Caco-2 (cell line): ENCODE measurements at regions not wholly inside any gene's neighbourhood (a gene's known extent, or its start where the extent isn't known, plus 50 kb on each side); places are given as distances from the start of the nearest gene placed in this dataset.

Experiments
- BruUV-seq: library from RNA; stranded (reverse); fragments of 400-500 nt; replicated peaks from 2 replicates; lab custom pipeline; 2021; lab: Mats Ljungman, UMichigan
- CTCF ChIA-PET: fragments of 300-600 bp; sonication (Branson Sonifier 250); formaldehyde crosslinking; loops from one replicate; lab custom pipeline; 2022; ENCODE audit warnings: antibody characterized with exemption; lab: Charles Lee
- POLR2A ChIA-PET: fragments of 300-600 bp; sonication (Branson Sonifier 250); formaldehyde crosslinking; loops from one replicate; lab custom pipeline; 2022; ENCODE audit warnings: antibody characterized with exemption; lab: Charles Lee
- DNase-seq, 2 experiments: peaks; one replicate each; pipeline versions ENCODE4 v3.0.0 to v3.0.0-alpha.2; 2020 to 2022
- H3K27me3 ChIP-seq: replicated peaks from 2 replicates; pipeline ENCODE4 v1.6.0; 2011; ENCODE audit warnings: low read length; ENCODE audit not compliant: control insufficient read depth, insufficient read depth
- H3K36me3 ChIP-seq: 2 replicates; pipeline ENCODE4 v1.5.1; 2011; ENCODE audit warnings: low read length; ENCODE audit not compliant: control insufficient read depth, insufficient read depth
- H3K4me1 ChIP-seq: fragments of 250-450 bp; sonication (Bioruptor Pico); 2 replicates; pipeline ENCODE4 v1.5.1; 2020; ENCODE audit warnings: mild to moderate bottlenecking
- H3K4me3 ChIP-seq: 2 replicates; pipeline ENCODE4 v1.5.1; 2011; ENCODE audit warnings: low read depth, mild to moderate bottlenecking, control low read depth, low read length
- H3K9me3 ChIP-seq: fragments of 250-450 bp; sonication (Bioruptor Pico); 2 replicates; pipeline ENCODE4 v1.5.1; 2020; ENCODE audit warnings: mild to moderate bottlenecking, moderate library complexity
- H3K27ac Mint-ChIP-seq: one replicate; pipeline ENCODE4 v1.8.0; 2022; ENCODE audit warnings: mixed read lengths; ENCODE audit not compliant: unreplicated experiment
- H3K27me3 Mint-ChIP-seq: one replicate; pipeline ENCODE4 v1.8.0; 2022; ENCODE audit warnings: mixed read lengths; ENCODE audit not compliant: insufficient read depth, unreplicated experiment
- H3K36me3 Mint-ChIP-seq: one replicate; pipeline ENCODE4 v1.8.0; 2022; ENCODE audit warnings: mild to moderate bottlenecking, mixed read lengths; ENCODE audit not compliant: insufficient read depth, unreplicated experiment
- H3K4me1 Mint-ChIP-seq: one replicate; pipeline ENCODE4 v1.8.0; 2022; ENCODE audit warnings: low read depth, mixed read lengths; ENCODE audit not compliant: unreplicated experiment
- H3K4me3 Mint-ChIP-seq: one replicate; pipeline ENCODE4 v1.8.0; 2022; ENCODE audit warnings: mild to moderate bottlenecking, moderate library complexity, mixed read lengths; ENCODE audit not compliant: unreplicated experiment
- H3K9me3 Mint-ChIP-seq: one replicate; pipeline ENCODE4 v1.8.0; 2022; ENCODE audit warnings: mixed read lengths; ENCODE audit not compliant: unreplicated experiment
- intact Hi-C: fragments of 100-400 bp; cut with micrococcal nuclease; formaldehyde crosslinking; loops from one replicate; pipeline ENCODE4 v1.10.0; 2022; ENCODE audit not compliant: unreplicated experiment
- TF ChIP-seq, protein P1 (sequence below), 2 experiments: fragments of 200-600 bp in 1 of 2; IDR thresholded peaks; 1 replicate in 1 of 2; 2 replicates in 1 of 2; pipeline versions ENCODE4 v1.5.1 to v1.8.0; 2011 to 2022; ENCODE audit warnings: antibody characterized with exemption in 1 of 2, control low read depth in 1 of 2, inconsistent platforms in 1 of 2, low read depth in 1 of 2, low read length in 1 of 2, mild to moderate bottlenecking in 1 of 2, moderate library complexity in 1 of 2; ENCODE audit not compliant: insufficient read depth in 1 of 2, severe bottlenecking in 1 of 2, unreplicated experiment in 1 of 2

DNA sequence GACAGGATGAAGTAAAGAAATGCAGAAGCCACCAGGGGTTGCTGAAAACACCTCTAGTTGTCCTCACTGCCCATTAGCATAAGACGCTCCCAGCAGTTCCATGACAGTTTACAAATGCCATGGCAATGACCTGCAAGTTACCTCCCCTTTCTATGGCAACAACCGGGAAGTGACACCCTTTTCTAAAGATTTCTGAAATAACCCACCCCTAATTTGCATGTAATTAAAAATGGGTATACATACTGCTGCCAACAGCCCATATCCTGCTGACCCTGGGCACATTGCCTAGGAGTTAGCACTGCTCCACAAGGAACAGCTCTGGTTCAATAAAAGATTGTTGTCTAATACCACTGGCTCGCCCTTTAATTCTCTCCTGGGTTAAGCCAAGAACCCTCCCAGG is 178.3 kb upstream of the LRATD1 start:
- Histone ChIP-seq H3K4me1 (no peaks in the 10 kb centered on the region), H3K27me3 (no peaks in the 10 kb centered on the region), H3K36me3 (no peaks in the 10 kb centered on the region), H3K4me3 (no peak overlapping the region), H3K9me3 (peaks cover 11% of the 10 kb centered on the region)
- no peak for DNase-seq
- Mint-ChIP-seq H3K27ac (no peak overlapping the region), H3K9me3 (peaks cover 44% of the 10 kb centered on the region), H3K4me1 (no peaks in the 10 kb centered on the region), H3K36me3 (no peaks in the 10 kb centered on the region), H3K4me3 (no peak overlapping the region), H3K27me3 (no peaks in the 10 kb centered on the region)
- no TSS peak for BruUV-seq
- intact Hi-C loops: no loop called here
- TF ChIP-seq, protein P1, sequence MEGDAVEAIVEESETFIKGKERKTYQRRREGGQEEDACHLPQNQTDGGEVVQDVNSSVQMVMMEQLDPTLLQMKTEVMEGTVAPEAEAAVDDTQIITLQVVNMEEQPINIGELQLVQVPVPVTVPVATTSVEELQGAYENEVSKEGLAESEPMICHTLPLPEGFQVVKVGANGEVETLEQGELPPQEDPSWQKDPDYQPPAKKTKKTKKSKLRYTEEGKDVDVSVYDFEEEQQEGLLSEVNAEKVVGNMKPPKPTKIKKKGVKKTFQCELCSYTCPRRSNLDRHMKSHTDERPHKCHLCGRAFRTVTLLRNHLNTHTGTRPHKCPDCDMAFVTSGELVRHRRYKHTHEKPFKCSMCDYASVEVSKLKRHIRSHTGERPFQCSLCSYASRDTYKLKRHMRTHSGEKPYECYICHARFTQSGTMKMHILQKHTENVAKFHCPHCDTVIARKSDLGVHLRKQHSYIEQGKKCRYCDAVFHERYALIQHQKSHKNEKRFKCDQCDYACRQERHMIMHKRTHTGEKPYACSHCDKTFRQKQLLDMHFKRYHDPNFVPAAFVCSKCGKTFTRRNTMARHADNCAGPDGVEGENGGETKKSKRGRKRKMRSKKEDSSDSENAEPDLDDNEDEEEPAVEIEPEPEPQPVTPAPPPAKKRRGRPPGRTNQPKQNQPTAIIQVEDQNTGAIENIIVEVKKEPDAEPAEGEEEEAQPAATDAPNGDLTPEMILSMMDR (IDR thresholded peaks at IDR 0.05; ENCODE audit: insufficient read depth in 1 of 2, low read depth in 1 of 2, low read length in 1 of 2, severe bottlenecking in 1 of 2, unreplicated experiment in 1 of 2): no peak
- ChIA-PET CTCF (no interaction called here), POLR2A (no interaction called here)

DNA sequence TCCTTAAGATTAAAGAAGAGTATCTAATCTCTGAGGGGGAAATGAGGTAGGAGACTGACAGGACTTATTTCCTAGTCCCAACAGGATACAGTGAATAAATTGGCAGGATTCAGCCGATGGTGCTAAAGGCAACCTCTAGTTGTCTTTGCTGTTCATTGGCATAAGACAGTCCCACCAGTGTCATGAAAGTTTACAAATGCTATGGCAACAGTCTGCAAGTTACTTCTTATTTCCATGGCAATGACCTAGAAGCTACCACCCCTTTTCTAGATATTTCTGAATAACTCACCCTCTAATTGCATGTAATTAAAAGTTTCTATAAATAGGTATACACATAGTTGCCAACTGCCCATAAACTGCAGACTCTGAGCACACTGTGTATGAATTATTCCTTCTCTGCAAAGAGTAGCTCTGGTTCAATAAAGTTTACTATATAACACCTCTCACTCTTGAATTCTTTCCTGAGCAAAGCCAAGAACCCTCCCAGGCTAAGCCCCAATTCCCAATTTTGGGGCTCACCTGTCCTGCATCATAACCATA is 172.7 kb upstream of the LRATD1 start:
- H3K4me3 Mint-ChIP-seq: no peak overlapping the region
- peaks cover 35% of the 10 kb centered on the region for H3K9me3 Mint-ChIP-seq
- no peak overlapping the region for H3K27ac Mint-ChIP-seq
- Histone ChIP-seq H3K4me3 (no peak overlapping the region), H3K9me3 (peaks cover 14% of the 10 kb centered on the region), H3K4me1 (no peaks in the 10 kb centered on the region), H3K36me3 (no peaks in the 10 kb centered on the region), H3K27me3 (no peaks in the 10 kb centered on the region)
- H3K27me3 Mint-ChIP-seq: no peaks in the 10 kb centered on the region
- intact Hi-C loops: no loop called here
- no peak for DNase-seq
- H3K4me1 Mint-ChIP-seq: no peaks in the 10 kb centered on the region
- TF ChIP-seq, protein P1 (IDR thresholded peaks at IDR 0.05; ENCODE audit: insufficient read depth in 1 of 2, low read depth in 1 of 2, low read length in 1 of 2, severe bottlenecking in 1 of 2, unreplicated experiment in 1 of 2): no peak
- BruUV-seq: no TSS peak
- CTCF ChIA-PET: no interaction called here
- POLR2A ChIA-PET: no interaction called here
- no peaks in the 10 kb centered on the region for H3K36me3 Mint-ChIP-seq

DNA sequence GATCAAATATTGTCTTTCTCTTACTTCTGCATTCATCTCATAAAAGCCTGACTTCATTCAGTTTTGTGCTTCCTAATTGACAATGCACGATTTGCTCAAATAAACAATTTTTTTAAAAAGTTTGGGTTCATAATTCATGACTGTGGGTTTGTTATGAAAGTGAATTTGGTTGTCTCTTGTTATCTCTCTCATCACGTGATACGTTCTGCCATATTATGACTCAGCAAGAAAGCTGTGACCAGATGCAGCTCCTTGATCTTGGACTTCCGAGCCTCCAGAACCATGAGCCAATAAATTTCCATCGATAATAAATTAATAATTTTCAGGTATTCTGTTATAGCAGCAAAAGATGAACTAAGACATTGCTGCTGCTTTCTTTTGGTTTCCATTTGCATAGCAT is 156.5 kb upstream of the LRATD1 start:
- Mint-ChIP-seq H3K9me3 (no peaks in the 10 kb centered on the region), H3K27ac (no peak overlapping the region), H3K27me3 (no peaks in the 10 kb centered on the region), H3K4me1 (no peaks in the 10 kb centered on the region), H3K36me3 (no peaks in the 10 kb centered on the region), H3K4me3 (no peak overlapping the region)
- ChIA-PET CTCF (no interaction called here), POLR2A (no interaction called here)
- Histone ChIP-seq H3K4me3 (no peak overlapping the region), H3K4me1 (no peaks in the 10 kb centered on the region), H3K9me3 (no peaks in the 10 kb centered on the region), H3K36me3 (no peaks in the 10 kb centered on the region), H3K27me3 (no peaks in the 10 kb centered on the region)
- DNase-seq: no peak
- intact Hi-C loops: no loop called here
- BruUV-seq: no TSS peak
- TF ChIP-seq, protein P1 (IDR thresholded peaks at IDR 0.05; ENCODE audit: insufficient read depth in 1 of 2, low read depth in 1 of 2, low read length in 1 of 2, severe bottlenecking in 1 of 2, unreplicated experiment in 1 of 2): no peak
